MCF 10A (cell line): ENCODE measurements at regions not wholly inside any gene's neighbourhood (a gene's known extent, or its start where the extent isn't known, plus 50 kb on each side); places are given as distances from the start of the nearest gene placed in this dataset.
"Not testable (repeated sequence)": the region's sequence is repeated elsewhere in the genome, so short reads cannot be mapped to it uniquely, and the experiment has no call there.

Experiments used
- BruUV-seq: library from RNA; stranded (reverse); fragments of 400-500 nt; replicated peaks from 2 replicates; lab custom pipeline; 2021; lab: Mats Ljungman, UMichigan
- CTCF ChIA-PET: fragments of 300-600 bp; sonication (Branson Sonifier 250); formaldehyde crosslinking; extraction: SDS; loops from one replicate; lab custom pipeline; 2021; ENCODE audit warnings: antibody characterized with exemption, inconsistent platforms; lab: Yijun Ruan, JAX
- POLR2A ChIA-PET: fragments of 300-600, 350-650 bp; sonication (Branson Sonifier 250); formaldehyde crosslinking; extraction: SDS; loops from one replicate; lab custom pipeline; 2020; ENCODE audit warnings: antibody characterized with exemption, inconsistent platforms; lab: Yijun Ruan, JAX
- DNase-seq: peaks from one replicate; pipeline ENCODE4 v3.0.0-alpha.2; 2018; ENCODE audit not compliant: unreplicated experiment
- H3K27ac Mint-ChIP-seq: one replicate; pipeline ENCODE4 v1.8.0; 2022; ENCODE audit warnings: mild to moderate bottlenecking, low read depth, mixed read lengths; ENCODE audit not compliant: unreplicated experiment
- H3K27me3 Mint-ChIP-seq: one replicate; pipeline ENCODE4 v1.8.0; 2022; ENCODE audit warnings: mixed read lengths; ENCODE audit not compliant: insufficient read depth, unreplicated experiment
- H3K36me3 Mint-ChIP-seq: one replicate; pipeline ENCODE4 v1.8.0; 2022; ENCODE audit warnings: mild to moderate bottlenecking, moderate library complexity, mixed read lengths; ENCODE audit not compliant: insufficient read depth, unreplicated experiment
- H3K4me1 Mint-ChIP-seq: one replicate; pipeline ENCODE4 v1.8.0; 2022; ENCODE audit warnings: mixed read lengths; ENCODE audit not compliant: insufficient read depth, unreplicated experiment
- H3K4me3 Mint-ChIP-seq: one replicate; pipeline ENCODE4 v1.8.0; 2022; ENCODE audit warnings: mild to moderate bottlenecking, moderate library complexity, mixed read lengths; ENCODE audit not compliant: unreplicated experiment
- H3K9me3 Mint-ChIP-seq: one replicate; pipeline ENCODE4 v1.8.0; 2022; ENCODE audit warnings: mixed read lengths; ENCODE audit not compliant: unreplicated experiment
- intact Hi-C: fragments of 100-400 bp; cut with micrococcal nuclease; formaldehyde crosslinking; loops from 2 replicates; pipeline ENCODE4 v1.14.1; 2022
- TF ChIP-seq, protein P1 (sequence below): fragments of 200-600 bp; IDR thresholded peaks from one replicate; pipeline ENCODE4 v1.8.0; 2022; ENCODE audit warnings: antibody characterized with exemption, mild to moderate bottlenecking; ENCODE audit not compliant: unreplicated experiment

DNA sequence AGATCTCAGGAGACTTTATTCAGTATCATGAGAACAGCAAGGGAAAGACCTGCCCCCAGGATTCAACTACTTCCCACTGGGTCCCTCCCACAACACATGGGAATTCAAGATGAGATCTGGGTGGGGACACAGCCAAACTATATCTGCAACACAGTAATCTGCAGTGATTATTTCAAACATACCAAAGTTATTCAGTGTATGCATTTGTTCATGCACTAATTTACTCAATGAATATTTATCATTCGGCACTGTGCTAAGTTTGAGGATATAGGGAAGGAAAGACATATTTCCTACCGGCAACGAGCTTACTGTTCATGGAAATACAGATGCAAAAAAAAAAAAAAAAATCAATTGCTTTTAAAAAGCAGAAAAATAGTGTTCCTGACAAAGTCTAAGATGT, 91.6 kb upstream of the IMMP2L start:
- CTCF ChIA-PET, result interaction anchor here (0.6 kb wide), 1 partner anchor 1287 kb away, joined by 3 read pairs; no protein-coding TSS in a partner anchor

DNA sequence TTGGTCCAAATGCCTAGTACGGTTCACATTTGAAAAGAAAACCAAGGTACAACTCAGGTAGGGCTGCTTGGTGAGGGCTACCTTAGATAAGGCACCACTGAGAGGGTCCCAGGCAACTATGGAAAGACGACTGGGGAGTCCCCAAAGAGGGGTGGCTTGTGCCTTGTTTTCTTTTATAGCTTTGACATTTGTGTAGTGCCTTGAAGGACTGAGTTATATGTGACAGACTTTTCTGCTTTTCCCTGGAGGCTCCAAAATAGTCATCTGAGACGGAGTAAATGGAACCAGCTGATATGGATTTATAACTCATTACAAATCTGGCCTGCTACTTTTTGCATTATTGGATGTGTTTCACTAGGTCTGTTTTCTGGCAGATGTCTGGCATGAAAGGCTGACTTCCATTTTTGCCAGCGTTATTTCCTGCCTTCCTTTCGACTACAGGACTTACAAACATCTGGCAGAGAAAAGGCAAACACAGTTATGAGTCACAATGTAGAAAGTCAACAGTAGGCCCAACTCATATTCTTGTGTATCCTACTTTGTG, 88.2 kb upstream of the IMMP2L start:
- CTCF ChIA-PET, result no interaction called here
- peak; percentile 57 for DNase-seq
- BruUV-seq, result no TSS peak
- Mint-ChIP-seq H3K9me3 (no peaks in the 10 kb centered on the region), H3K36me3 (no peaks in the 10 kb centered on the region), H3K4me1 (no peaks in the 10 kb centered on the region), H3K27me3 (no peaks in the 10 kb centered on the region), H3K27ac (no peak overlapping the region), H3K4me3 (no peak overlapping the region)
- POLR2A ChIA-PET, result no interaction called here
- intact Hi-C loops, result no loop called here
- TF ChIP-seq, protein P1, sequence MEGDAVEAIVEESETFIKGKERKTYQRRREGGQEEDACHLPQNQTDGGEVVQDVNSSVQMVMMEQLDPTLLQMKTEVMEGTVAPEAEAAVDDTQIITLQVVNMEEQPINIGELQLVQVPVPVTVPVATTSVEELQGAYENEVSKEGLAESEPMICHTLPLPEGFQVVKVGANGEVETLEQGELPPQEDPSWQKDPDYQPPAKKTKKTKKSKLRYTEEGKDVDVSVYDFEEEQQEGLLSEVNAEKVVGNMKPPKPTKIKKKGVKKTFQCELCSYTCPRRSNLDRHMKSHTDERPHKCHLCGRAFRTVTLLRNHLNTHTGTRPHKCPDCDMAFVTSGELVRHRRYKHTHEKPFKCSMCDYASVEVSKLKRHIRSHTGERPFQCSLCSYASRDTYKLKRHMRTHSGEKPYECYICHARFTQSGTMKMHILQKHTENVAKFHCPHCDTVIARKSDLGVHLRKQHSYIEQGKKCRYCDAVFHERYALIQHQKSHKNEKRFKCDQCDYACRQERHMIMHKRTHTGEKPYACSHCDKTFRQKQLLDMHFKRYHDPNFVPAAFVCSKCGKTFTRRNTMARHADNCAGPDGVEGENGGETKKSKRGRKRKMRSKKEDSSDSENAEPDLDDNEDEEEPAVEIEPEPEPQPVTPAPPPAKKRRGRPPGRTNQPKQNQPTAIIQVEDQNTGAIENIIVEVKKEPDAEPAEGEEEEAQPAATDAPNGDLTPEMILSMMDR, result no peak

More for the DNA sequence above, 91.6 kb upstream of the IMMP2L start:
- no peaks in the 10 kb centered on the region for H3K36me3 Mint-ChIP-seq
- no peak for DNase-seq
- intact Hi-C loops, result no loop called here
- BruUV-seq, result no TSS peak
- H3K27ac Mint-ChIP-seq, result no peak overlapping the region
- no peak overlapping the region for H3K4me3 Mint-ChIP-seq
- POLR2A ChIA-PET, result no interaction called here
- H3K9me3 Mint-ChIP-seq, result no peaks in the 10 kb centered on the region
- no peaks in the 10 kb centered on the region for H3K27me3 Mint-ChIP-seq
- H3K4me1 Mint-ChIP-seq, result no peaks in the 10 kb centered on the region
- TF ChIP-seq, protein P1, result no peak

DNA sequence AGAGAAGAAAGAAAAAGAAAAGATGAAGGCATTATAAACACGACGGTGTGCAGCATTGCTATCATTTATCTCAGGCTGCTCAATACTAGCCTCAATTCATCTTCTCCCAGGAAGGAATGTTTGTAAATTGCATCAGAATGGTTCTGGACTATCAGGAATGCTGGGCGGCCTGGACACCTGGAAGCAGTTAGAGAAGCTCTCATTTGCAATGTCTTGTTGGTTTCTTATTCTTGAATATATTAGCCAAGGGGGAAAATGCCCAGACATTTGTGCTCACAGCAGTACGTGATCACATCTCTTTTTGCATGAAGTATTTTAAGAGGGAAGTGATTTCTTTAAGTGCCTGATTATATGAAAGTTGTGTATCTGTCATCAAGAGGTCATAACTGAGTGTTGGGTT, 85.6 kb upstream of the IMMP2L start:
- Mint-ChIP-seq H3K4me3 (no peak overlapping the region), H3K27me3 (no peaks in the 10 kb centered on the region), H3K27ac (no peak overlapping the region), H3K36me3 (no peaks in the 10 kb centered on the region), H3K9me3 (no peaks in the 10 kb centered on the region), H3K4me1 (no peaks in the 10 kb centered on the region)
- BruUV-seq, result no TSS peak
- TF ChIP-seq, protein P1, result no peak
- no peak for DNase-seq
- POLR2A ChIA-PET, result no interaction called here
- intact Hi-C loops, result no loop called here
- CTCF ChIA-PET, result no interaction called here

DNA sequence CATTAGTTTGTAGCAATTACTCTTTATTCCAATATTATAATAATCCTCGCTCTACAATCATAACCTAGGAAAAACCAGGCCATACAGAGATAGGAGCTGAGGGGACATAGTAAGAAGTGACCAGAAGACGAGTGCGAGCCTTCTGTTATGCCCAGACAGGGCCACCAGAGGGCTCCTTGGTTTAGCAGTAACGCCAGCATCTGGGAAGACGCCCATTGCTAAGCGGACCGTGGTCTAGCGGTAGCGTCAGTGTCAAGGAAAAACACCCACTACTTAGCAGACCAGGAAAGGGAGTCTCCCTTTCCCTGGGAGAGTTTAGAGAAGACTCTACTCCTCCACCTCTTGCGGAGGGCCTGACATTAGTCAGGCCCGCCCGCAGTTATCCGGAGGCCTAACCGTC, 82.3 kb upstream of the IMMP2L start:
- H3K27ac Mint-ChIP-seq, H3K36me3 Mint-ChIP-seq, H3K9me3 Mint-ChIP-seq, H3K4me1 Mint-ChIP-seq, intact Hi-C loops, POLR2A ChIA-PET, H3K27me3 Mint-ChIP-seq, BruUV-seq, H3K4me3 Mint-ChIP-seq: not testable (repeated sequence)
- TF ChIP-seq, protein P1, result peak; percentile 6
- peak; percentile 6 for DNase-seq
- CTCF ChIA-PET, result interaction anchor here (1.0 kb wide), 1 partner anchor 10 kb away, joined by 3 read pairs; no protein-coding TSS in a partner anchor
